AG09319 (cell line): ENCODE measurements at regions not wholly inside any gene's neighbourhood (a gene's known extent, or its start where the extent isn't known, plus 50 kb on each side); places are given as distances from the start of the nearest gene placed in this dataset.

Experiments used
- DNase-seq: peaks from one replicate; pipeline ENCODE4 v3.0.0-alpha.2; 2010; ENCODE audit warnings: low read depth; ENCODE audit errors: extremely low read depth
- CTCF ChIP-seq: IDR thresholded peaks from 2 replicates; pipeline ENCODE4 v1.5.1; 2011; ENCODE audit warnings: low read depth, mild to moderate bottlenecking, inconsistent platforms, low read length, moderate library complexity

- DNase-seq = no peak
- no peak for TF ChIP-seq CTCF
Observed at GRCh38 chr9:126144196-126144595, 182.4 kb upstream of the MVB12B start.

GRCh38 chr9:126144603-126145456 is 181.8 kb upstream of the MVB12B start:
- no peak for TF ChIP-seq CTCF
- no peak for DNase-seq

GRCh38 chr9:126145887-126146253 is 180.8 kb upstream of the MVB12B start:
- TF ChIP-seq CTCF = no peak
- no peak for DNase-seq

- TF ChIP-seq CTCF = peak; percentile 20
- DNase-seq = no peak
Observed at GRCh38 chr9:126146254-126147145, 180.1 kb upstream of the MVB12B start.

GRCh38 chr9:126147186-126147935 is 179.3 kb upstream of the MVB12B start:
- DNase-seq = no peak
- no peak for TF ChIP-seq CTCF

GRCh38 chr9:126147936-126148870 is 178.4 kb upstream of the MVB12B start:
- no peak for TF ChIP-seq CTCF
- no peak for DNase-seq
